CD4-positive, alpha-beta T cell treated with Interleukin-4 for 1 hour (primary cell): ENCODE measurements at regions not wholly inside any gene's neighbourhood (a gene's known extent, or its start where the extent isn't known, plus 50 kb on each side); places are given as distances from the start of the nearest gene placed in this dataset.
A peak's percentile ranks its signal among the peaks of the same experiment; 100 is the strongest.

Experiments
- DNase-seq, 2 donors: peaks; one replicate each; pipeline ENCODE4 v3.0.0-alpha.2; 2020 to 2022

DNA sequence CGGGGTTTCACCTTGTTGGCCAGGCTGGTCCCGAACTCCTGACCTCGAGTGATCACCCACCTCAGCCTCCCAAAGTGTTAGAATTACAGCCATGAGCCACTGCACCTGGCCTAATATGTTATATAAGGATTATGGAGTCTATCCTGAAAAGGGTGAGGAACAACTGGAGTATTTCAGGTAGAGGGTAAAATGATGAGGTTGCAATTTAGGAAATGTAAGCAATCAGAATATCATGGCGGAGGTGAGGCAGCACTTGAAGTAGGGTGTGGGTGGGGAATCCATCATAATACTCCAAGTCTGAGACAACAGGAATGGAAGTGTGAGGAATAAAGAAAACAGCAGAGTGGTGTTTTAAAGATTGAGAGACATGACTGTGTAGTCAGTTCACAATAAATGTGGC is 582.2 kb downstream of the FGF9 start:
- no peak for DNase-seq

DNA sequence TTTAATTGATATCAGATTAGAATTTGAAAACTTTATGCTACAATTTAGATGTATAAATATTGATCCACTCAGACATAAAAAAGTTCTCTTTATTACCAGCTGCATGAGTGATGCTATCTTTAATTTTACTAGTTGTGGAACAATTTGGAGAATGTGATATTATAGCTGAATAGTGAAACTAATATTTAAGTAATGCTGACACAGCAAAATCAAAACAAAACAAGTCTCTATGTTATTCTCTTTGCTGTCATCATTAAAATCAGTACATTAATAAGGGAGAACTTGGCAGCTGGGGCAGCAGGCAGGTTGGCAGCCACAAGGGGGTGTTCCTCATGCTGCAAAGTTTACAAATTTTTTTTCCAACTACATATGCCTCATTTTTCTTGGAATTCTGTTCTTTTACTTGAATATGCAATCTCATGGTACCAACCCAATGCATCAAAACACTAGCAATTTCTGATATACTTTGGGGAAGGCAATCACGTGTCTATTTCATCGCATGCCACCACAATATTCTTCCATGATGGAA is 585.3 kb downstream of the FGF9 start:
- DNase-seq: no peak

GRCh38 chr13:22262001-22262885 is 591.4 kb downstream of the FGF9 start:
- no peak for DNase-seq

- no peak for DNase-seq
Observed at GRCh38 chr13:22263185-22263584, 592.3 kb downstream of the FGF9 start.

DNA sequence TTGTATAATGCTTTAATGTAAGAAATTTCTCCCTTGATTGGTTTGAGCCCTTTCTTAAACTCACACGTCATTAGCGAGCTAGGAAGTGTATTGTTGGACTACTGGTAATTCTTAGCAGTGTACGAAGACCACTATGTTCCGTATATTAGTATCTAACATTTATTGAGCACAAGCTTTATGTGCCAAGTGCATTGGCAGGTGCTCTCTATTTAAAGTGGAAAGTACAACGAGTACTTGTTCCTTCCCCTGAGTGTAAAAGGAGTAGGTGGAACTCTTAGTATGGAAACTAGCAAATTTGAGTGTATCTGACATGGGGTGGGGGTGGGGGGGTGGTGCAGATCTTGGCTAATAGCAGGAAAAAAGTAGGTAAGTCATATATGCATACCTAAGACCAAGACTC is 594.7 kb downstream of the FGF9 start:
- DNase-seq: no peak

DNA sequence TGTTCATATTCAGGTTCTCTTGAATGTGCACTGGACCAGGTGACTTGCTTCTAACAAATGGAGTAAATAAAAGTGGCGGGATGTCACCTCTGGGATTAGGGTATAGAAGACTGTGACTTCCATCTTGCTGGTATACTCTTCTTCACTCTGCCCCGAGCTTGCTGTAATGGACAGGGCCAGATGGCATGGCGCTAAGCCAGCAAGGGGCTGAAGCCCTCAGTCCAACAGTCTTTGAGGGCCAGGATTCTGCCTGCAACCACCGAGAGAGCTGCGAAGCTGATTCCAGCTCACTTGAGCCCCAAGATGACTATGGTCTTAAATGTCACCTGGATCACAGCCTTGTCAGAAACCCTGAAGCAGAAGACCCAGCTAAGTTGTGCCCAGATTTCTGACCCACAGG is 600.0 kb downstream of the FGF9 start:
- no peak for DNase-seq

DNA sequence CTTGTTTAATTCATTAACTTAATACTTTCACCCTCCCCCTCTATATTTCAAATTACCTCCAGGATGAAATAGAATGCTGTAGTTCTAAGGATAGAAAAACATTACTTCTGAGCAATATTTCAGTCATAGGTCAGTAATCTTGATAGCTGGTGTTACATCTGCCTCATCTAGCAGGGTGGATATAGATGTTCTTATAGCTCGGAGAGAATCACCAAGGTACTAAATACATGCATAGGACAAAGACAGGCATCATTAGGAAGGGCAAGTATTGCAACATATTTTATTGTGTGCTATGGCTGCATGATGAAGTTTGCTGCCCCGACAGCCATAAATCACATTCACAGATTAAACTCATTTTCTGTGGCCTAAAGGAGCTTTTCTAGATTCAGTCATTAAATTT is 601.0 kb downstream of the FGF9 start:
- DNase-seq: no peak

GRCh38 chr13:22275393-22275792 is 604.5 kb downstream of the FGF9 start:
- DNase-seq: no peak

DNA sequence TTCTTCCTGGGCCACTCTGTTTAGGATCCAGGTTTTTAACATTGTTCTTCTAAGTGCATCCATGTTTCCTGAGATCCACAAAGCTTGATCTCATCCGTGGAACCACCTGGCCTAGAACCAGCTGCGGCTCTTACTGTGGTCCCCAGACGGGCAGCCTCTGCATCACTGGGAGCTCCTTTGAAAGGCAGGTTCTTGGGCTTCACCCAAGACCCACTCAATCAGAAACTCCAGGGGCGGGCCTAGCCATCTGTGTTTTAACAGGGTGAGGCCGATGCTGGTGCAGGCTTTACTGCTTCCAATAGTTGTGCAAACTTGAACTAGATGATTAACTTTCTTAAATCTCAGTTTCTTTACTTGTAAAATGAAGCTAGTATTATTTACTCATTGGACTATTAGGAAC is 605.7 kb downstream of the FGF9 start:
- no peak for DNase-seq

- DNase-seq: peak; percentile 67 to 71
Observed at GRCh38 chr13:22278336-22278929, 607.6 kb downstream of the FGF9 start.

DNA sequence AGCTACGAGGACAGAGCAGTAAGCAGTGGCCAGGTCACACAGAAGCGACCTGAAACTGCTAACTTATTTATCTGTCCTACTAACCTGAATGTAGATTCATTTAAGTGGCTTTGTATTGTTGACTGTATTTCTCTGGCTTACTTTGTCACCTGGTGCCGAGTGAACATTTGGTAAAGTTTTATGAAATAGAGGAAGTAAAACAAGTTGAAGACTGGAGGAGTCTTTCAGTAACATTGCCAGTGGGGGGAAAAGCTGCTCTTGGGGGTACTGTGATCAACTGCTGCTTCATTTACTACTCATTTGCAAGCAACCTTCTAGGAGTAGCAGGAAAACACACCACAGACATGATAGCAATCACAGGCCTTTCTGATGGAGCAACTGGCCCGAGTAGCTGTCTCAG is 615.0 kb downstream of the FGF9 start:
- DNase-seq: no peak

- DNase-seq: no peak
Observed at GRCh38 chr13:22286338-22286737, 615.5 kb downstream of the FGF9 start.

GRCh38 chr13:22287343-22287920 is 616.6 kb downstream of the FGF9 start:
- no peak for DNase-seq

DNA sequence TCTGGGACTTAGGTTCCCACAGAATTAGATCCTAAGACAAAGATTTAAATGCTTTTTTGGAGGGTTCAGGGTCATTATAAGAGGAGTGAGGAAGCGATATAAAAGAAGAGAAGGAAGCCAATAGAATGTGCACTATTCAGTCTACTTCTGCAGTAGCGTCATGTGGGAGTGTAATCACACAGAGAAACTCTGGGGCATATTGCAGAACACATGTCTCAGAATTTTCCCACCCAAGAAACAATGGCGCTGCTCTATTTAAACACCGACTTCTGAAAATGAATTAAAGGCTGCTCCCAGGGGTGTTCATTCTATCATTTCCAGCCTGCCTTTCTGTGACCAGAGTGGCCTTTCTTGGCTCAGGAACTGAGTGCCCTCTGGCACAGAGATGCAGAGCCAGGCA is 617.6 kb downstream of the FGF9 start:
- DNase-seq: no peak

DNA sequence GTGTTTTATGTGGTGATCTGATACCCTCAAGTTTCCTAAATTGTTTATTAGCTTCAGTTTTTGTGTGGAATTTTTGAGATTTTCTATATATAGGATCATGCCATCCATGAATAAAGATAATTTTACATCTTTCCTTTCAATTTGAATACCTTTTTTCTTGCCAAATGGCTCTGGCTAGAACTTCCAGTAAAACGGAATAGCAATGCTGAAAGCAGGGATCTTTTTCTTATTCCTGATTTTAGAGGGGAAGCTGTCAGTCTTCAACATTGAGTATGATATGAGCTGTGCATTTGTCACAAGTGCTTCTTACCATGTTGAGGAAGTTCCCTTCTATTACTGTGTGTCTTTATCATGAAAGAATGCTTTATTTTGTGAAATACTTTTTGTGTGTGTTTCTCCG is 618.8 kb downstream of the FGF9 start:
- DNase-seq: no peak

DNA sequence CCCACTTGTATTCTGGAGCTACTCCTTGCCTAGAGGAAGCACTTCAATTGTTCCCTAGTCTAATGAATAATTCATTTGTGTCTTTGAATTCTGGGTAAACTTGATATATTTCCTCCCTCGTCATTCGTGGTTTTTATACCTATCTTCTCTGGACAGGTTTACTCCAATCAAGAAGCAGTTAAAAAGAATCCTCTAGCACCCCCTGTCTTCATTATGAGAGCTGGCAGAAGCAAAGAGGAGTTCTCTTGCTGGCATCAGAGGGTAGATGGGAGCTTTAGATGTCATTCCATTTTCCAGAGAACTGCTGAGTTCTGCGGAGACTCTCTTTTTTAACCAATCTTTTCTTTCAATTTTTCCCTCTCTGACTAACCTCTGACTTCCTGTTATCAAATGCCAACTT is 627.7 kb downstream of the FGF9 start:
- peak in 1 of 2 donors; percentile 15 for DNase-seq

- no peak for DNase-seq
Observed at GRCh38 chr13:22311734-22312404, 641.0 kb downstream of the FGF9 start.

DNA sequence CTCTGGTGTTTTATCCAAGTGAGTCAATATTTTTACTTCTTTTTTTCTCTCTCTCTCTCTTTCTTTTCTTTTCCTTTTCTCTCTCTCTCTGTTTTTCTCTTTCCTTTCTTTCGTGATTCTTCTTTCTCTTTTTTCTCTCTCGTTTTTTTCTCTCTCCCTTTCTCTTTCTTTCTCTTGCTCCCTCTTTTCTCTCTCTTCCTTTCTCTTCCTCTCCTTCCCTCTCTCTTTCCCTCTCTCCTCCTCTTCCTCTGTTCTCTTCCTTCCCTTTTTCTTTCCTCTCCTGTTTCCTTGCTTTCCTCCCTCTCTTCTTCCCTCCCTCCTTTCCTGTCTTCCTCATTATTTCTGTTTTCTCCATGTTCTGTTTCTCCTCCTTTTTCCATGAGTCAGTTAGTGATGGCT is 641.5 kb downstream of the FGF9 start:
- DNase-seq: no peak

DNA sequence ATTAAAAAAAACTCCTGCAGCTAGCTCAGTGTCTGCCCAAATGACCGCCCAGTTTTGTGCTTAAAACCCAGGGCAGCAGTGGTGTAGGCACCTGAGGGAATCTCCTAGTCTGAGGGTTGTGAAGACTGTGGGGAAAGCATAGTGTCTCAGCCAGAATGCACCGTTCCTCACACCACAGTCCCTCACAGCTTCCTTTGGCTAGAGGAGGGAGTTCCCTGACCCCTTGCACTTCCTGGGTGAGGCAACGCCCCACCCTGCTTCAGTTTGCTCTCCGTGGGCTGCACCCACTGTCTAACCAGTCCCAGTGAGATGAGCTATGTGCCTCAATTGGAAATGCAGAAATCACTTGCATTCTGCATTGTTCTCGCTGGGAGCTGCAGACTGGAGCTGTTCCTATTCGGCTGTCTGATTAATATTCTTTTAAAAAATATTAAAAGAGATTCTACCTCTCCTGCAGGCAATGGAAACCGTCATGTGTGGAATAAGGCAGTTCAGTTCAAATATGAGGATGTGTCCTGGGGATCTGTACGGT is 645.7 kb downstream of the FGF9 start:
- DNase-seq: no peak

- no peak for DNase-seq
Observed at GRCh38 chr13:22320991-22321390, 650.1 kb downstream of the FGF9 start.

- DNase-seq: no peak
Observed at GRCh38 chr13:22325761-22326160, 654.9 kb downstream of the FGF9 start.

- no peak for DNase-seq
Observed at GRCh38 chr13:22332416-22332815, 661.5 kb downstream of the FGF9 start.

GRCh38 chr13:22336460-22336859 is 665.6 kb downstream of the FGF9 start:
- DNase-seq: no peak
